ENCODE measurements at regions not wholly inside any gene's neighbourhood (a gene's known extent, or its start where the extent isn't known, plus 50 kb on each side); places are given as distances from the start of the nearest gene placed in this dataset.

DNA sequence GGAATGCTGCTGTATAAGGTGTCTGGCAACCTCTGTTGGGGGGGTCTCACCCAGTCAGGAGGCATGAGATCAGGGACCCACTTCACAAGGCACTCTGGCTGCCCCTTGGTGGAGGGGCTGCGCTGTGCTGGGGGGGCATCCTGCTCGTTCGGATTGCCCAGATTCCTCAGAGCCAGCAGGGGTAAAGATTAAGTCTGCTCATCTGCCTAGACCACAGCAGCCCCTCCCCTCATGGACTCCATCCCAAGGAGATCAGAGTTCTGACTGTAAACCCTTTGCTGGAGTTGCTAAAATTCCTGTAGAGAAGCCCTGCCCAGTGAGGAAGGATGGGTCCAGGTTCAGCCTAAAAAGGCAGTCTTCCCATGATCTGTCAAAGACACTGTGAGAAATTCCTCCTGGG, 262.0 kb upstream of the C9orf72 start:
- TF ChIP-seq, protein P1, sequence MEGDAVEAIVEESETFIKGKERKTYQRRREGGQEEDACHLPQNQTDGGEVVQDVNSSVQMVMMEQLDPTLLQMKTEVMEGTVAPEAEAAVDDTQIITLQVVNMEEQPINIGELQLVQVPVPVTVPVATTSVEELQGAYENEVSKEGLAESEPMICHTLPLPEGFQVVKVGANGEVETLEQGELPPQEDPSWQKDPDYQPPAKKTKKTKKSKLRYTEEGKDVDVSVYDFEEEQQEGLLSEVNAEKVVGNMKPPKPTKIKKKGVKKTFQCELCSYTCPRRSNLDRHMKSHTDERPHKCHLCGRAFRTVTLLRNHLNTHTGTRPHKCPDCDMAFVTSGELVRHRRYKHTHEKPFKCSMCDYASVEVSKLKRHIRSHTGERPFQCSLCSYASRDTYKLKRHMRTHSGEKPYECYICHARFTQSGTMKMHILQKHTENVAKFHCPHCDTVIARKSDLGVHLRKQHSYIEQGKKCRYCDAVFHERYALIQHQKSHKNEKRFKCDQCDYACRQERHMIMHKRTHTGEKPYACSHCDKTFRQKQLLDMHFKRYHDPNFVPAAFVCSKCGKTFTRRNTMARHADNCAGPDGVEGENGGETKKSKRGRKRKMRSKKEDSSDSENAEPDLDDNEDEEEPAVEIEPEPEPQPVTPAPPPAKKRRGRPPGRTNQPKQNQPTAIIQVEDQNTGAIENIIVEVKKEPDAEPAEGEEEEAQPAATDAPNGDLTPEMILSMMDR (IDR thresholded peaks at IDR 0.05): no peak
- TF ChIP-seq TCF7L2 (IDR thresholded peaks at IDR 0.05; ENCODE audit: low read depth, low read length): no peak
